Cardiac muscle cell (in vitro differentiated cells and primary cell): ENCODE measurements at regions not wholly inside any gene's neighbourhood (a gene's known extent, or its start where the extent isn't known, plus 50 kb on each side); places are given as distances from the start of the nearest gene placed in this dataset.
"Not testable (repeated sequence)": the region's sequence is repeated elsewhere in the genome, so short reads cannot be mapped to it uniquely, and the experiment has no call there.

Experiments
- DNase-seq, 2 donors: peaks; one replicate each; pipeline versions ENCODE4 v3.0.0 to v3.0.0-alpha.2; 2010 to 2017; ENCODE audit warnings: low read depth in 1 of 2, low spot score in 1 of 2
- H3K27ac ChIP-seq: fragments of 200-600 bp; sonication (generic); 2 replicates; pipeline ENCODE4 v1.5.1; 2016
- H3K27me3 ChIP-seq: fragments of 200-600 bp; sonication (generic); 2 replicates; pipeline ENCODE4 v1.6.0; 2016; ENCODE audit warnings: control low read depth
- H3K36me3 ChIP-seq: fragments of 200-600 bp; sonication (generic); 2 replicates; pipeline ENCODE4 v1.5.1; 2016; ENCODE audit warnings: control low read depth
- H3K4me1 ChIP-seq: fragments of 200-600 bp; sonication (generic); 2 replicates; pipeline ENCODE4 v1.8.1; 2017; ENCODE audit warnings: low read depth, mild to moderate bottlenecking, mixed run types
- H3K4me3 ChIP-seq: fragments of 200-600 bp; sonication (generic); 2 replicates; pipeline ENCODE4 v1.5.1; 2016; ENCODE audit warnings: mild to moderate bottlenecking
- H3K9me3 ChIP-seq: fragments of 200-600 bp; sonication (generic); 2 replicates; pipeline ENCODE4 v1.5.1; 2017; ENCODE audit warnings: low read depth, mild to moderate bottlenecking, control low read depth
- CTCF ChIP-seq: IDR thresholded peaks from 2 replicates; pipeline ENCODE4 v1.5.1; 2012; ENCODE audit warnings: low read depth, mild to moderate bottlenecking, low read length

GRCh38 chr1:177700856-177701255, 269.0 kb downstream of the SEC16B start:
- H3K36me3 ChIP-seq, result no peaks in the 10 kb centered on the region
- no peaks in the 10 kb centered on the region for H3K4me1 ChIP-seq
- no peaks in the 10 kb centered on the region for H3K9me3 ChIP-seq
- no peak for TF ChIP-seq CTCF
- no peak overlapping the region for H3K27ac ChIP-seq
- no peaks in the 10 kb centered on the region for H3K27me3 ChIP-seq
- H3K4me3 ChIP-seq, result no peak overlapping the region
- no peak for DNase-seq

DNA sequence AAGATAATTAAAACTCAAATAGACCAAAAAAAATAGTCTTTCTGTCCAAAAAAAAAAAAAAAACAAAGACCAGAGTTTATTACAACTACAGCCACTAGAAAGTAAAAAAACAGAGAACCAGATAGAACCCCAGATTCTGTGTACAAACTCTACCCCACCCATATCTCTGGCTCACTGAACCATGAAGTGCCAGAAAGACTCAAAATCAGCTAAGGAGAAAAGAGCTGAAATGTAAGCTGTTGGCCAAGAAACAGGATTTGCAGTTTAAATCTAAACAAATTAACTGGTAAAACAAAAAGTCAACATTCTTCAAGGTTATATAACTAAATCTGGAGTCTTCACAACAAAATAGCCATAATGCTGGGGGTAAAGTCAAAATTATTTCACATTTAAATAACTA, 278.9 kb downstream of the SEC16B start:
- Histone ChIP-seq H3K27me3 (no peaks in the 10 kb centered on the region), H3K9me3 (no peaks in the 10 kb centered on the region), H3K36me3 (no peaks in the 10 kb centered on the region), H3K4me1 (no peaks in the 10 kb centered on the region), H3K4me3 (no peak overlapping the region), H3K27ac (no peak overlapping the region)
- DNase-seq, result no peak
- no peak for TF ChIP-seq CTCF

DNA sequence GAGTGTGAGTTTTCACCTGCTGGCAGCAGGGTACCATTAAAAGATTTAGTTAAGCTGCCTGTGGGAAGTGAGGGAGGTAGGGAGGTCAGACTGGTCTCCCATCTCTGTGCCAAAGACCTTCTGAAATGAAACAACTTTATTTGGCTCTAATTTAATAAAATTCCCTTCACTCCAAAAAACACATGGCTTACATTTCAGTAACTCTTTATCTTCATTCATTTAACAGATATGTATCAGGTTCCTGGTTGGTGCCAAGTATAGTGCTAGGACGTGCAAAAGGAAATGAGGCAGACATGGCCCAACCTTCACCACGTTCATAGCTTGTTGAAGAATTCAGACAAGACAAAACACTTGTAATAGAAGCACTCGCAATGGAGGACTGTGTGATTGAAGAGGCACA, 282.3 kb downstream of the SEC16B start:
- H3K4me1 ChIP-seq, result no peaks in the 10 kb centered on the region
- DNase-seq, result no peak
- H3K4me3 ChIP-seq, result no peak overlapping the region
- no peaks in the 10 kb centered on the region for H3K36me3 ChIP-seq
- H3K27ac ChIP-seq, result no peak overlapping the region
- no peak for TF ChIP-seq CTCF
- H3K27me3 ChIP-seq, result no peaks in the 10 kb centered on the region
- H3K9me3 ChIP-seq, result no peaks in the 10 kb centered on the region

DNA sequence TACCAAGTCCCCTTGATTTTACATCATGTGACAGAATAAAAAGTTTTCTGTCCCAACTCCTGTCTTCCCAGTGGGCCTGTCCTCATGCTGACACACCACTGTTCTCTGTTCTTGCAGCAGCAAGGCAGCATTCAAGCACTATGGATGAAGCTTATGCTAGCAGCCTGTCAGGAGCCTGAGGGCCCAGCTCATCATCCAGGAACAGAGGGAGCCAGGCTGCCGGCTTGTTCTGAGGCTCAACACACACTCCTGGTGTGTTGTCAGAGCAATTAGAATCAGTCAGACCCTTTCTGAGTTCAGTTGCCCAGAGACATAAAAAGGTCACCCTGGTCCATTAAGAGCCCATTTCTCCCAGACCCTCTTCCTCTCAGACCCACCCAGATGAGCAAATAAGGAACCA, 282.9 kb downstream of the SEC16B start:
- TF ChIP-seq CTCF, result no peak
- DNase-seq, result no peak
- H3K4me3 ChIP-seq, result no peak overlapping the region
- H3K9me3 ChIP-seq, result no peaks in the 10 kb centered on the region
- no peaks in the 10 kb centered on the region for H3K4me1 ChIP-seq
- no peaks in the 10 kb centered on the region for H3K27me3 ChIP-seq
- H3K36me3 ChIP-seq, result no peaks in the 10 kb centered on the region
- no peak overlapping the region for H3K27ac ChIP-seq

DNA sequence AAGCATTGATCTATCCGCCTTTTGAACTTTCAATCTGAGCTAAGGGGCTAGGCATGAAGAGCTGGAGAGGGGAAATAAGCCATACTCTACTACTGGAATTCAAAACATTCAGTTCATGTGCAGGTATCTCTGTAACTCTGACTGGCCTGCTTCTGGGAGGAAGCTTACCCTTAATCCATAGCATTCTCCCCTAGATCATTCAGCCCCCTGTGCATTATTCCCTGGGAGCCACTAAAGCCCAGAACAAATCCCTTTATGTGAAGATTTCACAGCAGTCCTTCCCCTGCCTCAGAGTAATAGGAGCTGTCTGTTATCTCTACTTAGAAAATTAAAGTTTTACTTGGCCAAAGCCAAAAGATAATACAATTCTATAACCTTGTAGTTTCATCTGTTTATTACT, 300.7 kb downstream of the SEC16B start:
- no peaks in the 10 kb centered on the region for H3K36me3 ChIP-seq
- no peak for TF ChIP-seq CTCF
- H3K27me3 ChIP-seq, result no peaks in the 10 kb centered on the region
- no peaks in the 10 kb centered on the region for H3K9me3 ChIP-seq
- H3K27ac ChIP-seq, result no peak overlapping the region
- DNase-seq, result peak in 1 of 2 donors; percentile 2
- H3K4me1 ChIP-seq, result no peaks in the 10 kb centered on the region
- H3K4me3 ChIP-seq, result no peak overlapping the region

DNA sequence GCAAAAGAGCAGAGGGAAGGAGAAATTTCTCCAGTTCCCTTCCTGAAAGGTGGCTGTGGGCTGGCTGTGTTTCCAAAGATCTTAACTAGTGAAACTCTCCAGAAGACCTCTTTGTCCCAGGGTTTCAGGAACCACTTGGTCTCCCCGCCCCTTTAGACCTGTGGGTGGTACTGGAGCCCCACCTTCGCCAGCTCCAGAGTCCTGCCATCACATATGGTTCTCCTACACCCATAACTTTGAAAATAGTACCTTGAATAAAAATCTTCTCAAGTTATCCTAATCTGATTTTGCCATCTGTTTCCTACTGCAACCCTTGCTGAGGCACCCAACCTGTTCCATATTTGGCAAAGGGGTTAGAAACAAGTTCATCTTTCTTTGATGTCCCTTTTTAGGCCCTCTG, 303.9 kb downstream of the SEC16B start:
- TF ChIP-seq CTCF, result no peak
- Histone ChIP-seq H3K9me3 (no peaks in the 10 kb centered on the region), H3K36me3 (no peaks in the 10 kb centered on the region), H3K27ac (no peak overlapping the region), H3K4me1 (no peaks in the 10 kb centered on the region), H3K4me3 (no peak overlapping the region), H3K27me3 (no peaks in the 10 kb centered on the region)
- no peak for DNase-seq

GRCh38 chr1:177664742-177665141, 305.1 kb downstream of the SEC16B start:
- H3K9me3 ChIP-seq, H3K27me3 ChIP-seq: not testable (repeated sequence)

More at GRCh38 chr1:177664742-177665141, 305.1 kb downstream of the SEC16B start:
- H3K36me3 ChIP-seq, H3K4me1 ChIP-seq, DNase-seq, H3K27ac ChIP-seq, H3K4me3 ChIP-seq: not testable (repeated sequence)
